ENCODE measurements at regions not wholly inside any gene's neighbourhood (a gene's known extent, or its start where the extent isn't known, plus 50 kb on each side); places are given as distances from the start of the nearest gene placed in this dataset.
"Not testable (repeated sequence)": the region's sequence is repeated elsewhere in the genome, so short reads cannot be mapped to it uniquely, and the experiment has no call there.

- DNase-seq: not testable (repeated sequence)
Observed at GRCh38 chr22:48911067-48911466, 916.6 kb downstream of the BRD1 start.

DNA sequence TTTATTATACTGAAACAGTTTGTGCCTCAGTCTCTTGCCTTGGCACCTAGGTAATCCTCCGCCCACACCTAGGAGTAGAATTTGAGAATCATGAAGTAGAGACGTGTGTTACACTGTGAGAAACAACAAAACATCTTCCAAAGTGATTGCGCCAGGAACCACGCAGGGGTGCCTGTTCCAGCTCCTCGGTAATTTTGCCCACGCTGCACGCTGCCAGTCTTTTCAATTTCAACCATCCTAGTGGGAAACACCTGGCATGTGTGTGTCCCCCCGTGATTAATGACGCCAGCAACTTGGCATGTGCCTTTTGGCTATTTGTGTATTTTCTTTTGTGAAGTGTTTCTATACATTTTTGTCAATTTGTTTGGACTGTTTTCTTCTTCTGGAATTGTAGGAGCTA is 919.1 kb downstream of the BRD1 start:
- DNase-seq: no peak

GRCh38 chr22:48907591-48907990 is 920.1 kb downstream of the BRD1 start:
- no peak for DNase-seq

DNA sequence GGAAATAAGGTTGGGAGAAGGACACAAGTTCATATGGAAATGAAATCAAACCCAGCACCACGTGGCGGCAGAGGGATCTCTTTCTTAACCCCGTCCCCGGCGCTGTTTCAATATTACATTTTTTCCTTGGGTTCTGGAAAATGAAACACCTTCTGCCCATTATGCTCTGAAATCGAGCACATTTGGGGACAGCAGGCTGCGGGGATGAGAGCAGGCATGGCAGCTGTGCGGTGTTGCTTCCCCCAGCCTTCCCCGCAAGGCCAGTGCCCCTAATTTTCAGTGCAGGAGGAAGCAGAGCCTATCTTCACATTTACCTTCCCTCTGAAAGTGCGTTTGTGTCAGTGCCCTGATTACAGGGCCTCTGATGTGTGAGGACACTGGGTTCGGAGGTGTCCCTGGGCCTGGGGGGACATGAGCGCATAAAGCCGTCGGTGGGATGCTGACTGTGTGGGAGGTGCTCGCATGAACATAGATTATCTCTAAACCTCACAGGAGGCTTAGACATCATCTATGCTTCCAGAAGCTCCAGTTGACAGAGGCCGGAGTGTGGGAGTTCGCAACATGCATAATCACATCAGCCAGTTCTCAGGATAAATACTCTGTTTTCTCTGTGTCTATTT is 921.3 kb downstream of the BRD1 start:
- DNase-seq: no peak

DNA sequence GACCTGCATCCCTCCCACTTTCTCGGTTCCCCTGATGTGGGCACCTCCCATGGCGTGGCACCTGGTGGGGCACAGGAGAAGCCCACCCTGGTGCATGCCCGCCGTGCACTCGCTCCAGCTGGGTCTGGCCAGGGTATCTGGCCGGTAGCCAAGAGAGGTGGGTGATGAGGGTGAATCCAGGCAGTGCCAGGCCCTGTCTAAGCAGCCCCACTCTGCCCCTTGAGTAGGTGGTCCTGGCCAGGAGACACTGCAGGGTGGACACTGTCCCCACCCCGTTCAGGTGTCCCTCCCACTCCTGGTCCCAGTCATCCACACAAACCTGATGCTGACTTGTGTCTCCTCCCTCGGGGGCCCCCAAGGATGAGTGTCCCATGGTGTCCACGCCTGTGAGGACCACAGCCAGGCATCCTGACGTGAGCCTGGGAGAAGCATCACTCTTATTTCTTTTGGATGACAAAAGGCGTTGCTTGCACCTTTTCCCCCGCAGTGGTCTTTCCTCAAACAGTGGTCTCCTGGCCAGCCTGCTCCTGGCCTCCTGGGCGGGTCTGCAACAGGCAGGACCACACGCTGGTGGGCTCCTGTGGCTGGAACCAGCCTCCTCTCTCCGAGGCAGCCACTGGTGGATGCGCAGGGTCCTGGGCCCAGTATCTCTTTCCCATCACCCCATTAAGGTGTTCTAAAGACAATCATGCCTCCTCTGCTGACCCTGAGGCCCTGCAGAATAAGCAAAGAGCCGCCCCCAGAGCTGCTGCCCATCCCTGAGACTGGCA is 922.3 kb downstream of the BRD1 start:
- no peak for DNase-seq

GRCh38 chr22:48902983-48903650 is 924.6 kb downstream of the BRD1 start:
- no peak for DNase-seq

GRCh38 chr22:48902001-48902869 is 925.4 kb downstream of the BRD1 start:
- DNase-seq: no peak

- no peak for DNase-seq
Observed at GRCh38 chr22:48901324-48901723, 926.3 kb downstream of the BRD1 start.

DNA sequence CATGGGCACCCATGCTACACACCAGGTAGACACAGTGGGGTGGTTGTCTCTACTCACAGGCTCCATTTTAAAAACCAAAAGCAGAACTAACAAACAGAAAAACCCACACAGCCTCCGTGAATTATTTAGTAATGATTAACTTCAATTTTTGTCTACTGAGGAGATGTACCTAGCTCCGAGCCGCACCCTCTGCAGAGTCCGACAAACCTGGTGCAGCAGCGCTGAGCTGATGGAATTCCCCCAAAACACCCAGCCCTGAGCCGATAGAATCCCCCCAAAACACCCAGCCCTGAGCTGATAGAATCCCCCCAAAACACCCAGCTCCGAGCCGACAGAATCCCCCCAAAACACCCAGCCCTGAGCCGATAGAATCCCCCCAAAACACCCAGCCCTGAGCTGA is 927.0 kb downstream of the BRD1 start:
- DNase-seq: no peak

DNA sequence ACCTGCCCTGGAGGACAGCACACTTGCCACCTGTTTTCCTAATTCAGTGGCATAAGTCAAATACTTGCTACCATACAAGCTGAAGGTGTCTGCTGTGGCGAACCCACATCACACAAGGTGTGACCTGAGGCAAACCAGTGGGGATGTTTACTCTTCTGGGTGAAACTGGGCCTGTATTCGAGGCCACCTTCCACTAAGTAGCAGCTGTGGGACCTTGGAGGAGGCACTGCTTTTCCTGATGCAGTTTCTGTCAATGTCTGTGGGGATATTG is 927.4 kb downstream of the BRD1 start:
- no peak for DNase-seq

DNA sequence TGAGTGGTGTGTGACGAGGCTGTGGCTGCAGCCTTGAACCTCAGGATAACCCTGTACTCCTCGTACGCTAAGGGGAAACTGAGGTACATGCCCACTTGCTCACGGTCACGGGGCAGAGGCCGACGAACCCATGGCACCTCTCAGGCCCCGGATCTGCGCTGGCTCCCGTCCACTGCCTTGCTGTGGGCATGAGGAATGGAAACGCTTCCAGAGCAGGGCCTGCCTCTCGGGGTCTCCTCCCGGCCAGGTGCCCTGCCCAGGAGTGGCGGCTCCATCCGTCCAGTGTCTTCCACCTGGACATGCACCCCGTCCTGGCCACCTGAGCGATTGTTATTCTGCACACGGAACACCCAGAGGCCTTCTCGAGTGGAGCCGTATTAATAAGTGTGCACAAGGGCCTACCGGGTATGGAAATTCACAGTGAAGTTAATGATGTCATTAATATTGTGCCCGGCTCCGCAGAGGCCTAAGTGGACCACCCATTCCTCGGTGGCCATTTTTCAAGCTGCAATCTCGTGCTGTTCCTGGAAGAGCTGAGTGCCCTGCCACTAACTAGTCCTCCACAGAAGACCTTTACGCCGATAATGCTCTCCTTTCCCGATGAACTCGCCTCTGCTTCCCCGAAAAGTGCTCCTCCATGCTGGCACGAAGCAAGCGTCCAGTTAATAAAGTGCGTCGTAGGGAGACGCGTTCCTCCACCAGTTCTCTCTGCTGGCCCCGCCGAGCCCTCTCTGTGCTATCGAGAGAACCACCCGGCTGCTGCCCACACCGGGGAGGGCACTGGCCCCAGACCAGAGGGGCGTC is 927.9 kb downstream of the BRD1 start:
- DNase-seq: no peak

- no peak for DNase-seq
Observed at GRCh38 chr22:48898524-48899250, 929.0 kb downstream of the BRD1 start.

- no peak for DNase-seq
Observed at GRCh38 chr22:48897645-48898370, 929.9 kb downstream of the BRD1 start.

GRCh38 chr22:48896766-48897644 is 930.7 kb downstream of the BRD1 start:
- DNase-seq: no peak

DNA sequence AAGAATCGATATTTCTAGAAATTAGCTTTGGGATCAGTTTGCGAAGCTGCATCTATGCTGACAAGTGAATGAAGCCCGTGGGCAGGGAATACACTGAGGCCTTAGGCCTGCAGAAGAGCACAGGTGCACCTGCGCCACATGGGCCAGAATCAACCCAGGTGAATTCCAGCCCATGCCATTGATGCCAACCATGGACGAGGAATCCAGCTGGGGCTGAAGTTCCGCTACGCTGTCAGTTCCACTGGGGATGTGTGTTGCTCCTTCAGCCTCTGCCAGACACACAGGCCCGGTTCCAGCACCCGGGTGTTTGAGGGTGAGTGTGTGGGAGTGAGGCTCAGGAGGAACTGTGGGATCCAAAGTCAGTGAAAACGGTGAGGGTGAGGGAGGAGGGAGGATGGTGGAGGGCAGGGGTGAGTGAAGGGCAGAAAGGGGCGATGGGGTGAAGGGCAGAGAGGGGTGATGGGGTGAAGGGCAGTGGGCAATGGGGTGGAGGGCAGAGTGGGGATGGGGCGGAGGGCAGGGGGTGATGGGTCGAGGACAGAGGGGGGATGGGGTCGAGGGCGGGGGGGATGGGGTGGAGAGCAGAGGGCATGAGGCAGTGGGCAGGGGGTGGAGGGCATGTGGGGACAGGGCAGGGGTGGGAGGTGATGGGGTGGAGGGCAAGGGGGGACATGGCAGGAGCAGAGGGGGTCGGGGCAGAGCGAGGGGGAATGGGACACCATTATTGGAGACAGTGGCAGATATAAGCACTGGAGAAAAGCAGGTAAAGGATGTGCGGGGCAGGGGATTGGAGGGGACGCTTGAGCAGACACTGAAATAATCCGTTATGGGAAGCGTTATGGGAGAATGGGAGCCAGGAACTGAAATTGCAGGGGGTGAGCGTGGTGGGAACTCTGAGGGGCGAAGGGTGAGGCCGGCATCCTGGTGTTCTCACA is 931.6 kb downstream of the BRD1 start:
- DNase-seq: no peak

DNA sequence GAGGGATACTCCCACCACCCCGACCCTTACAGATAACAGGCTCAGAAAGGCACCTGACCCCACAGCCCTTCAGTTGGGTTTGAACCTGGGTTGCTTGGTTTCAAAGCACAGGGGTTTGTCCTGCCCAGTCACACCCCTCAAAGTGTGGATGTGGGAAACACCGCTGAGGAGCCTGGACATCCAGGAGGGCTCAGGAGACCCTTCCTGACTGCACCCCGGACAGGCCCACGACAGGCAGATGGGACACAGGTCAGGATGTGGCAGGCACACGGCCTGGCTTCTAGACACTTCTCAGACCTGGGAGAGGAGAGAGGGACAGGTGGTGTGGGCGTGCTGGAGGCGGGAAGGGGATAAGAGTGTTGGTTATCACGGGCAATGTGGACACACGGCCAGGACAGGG is 932.3 kb downstream of the BRD1 start:
- no peak for DNase-seq

DNA sequence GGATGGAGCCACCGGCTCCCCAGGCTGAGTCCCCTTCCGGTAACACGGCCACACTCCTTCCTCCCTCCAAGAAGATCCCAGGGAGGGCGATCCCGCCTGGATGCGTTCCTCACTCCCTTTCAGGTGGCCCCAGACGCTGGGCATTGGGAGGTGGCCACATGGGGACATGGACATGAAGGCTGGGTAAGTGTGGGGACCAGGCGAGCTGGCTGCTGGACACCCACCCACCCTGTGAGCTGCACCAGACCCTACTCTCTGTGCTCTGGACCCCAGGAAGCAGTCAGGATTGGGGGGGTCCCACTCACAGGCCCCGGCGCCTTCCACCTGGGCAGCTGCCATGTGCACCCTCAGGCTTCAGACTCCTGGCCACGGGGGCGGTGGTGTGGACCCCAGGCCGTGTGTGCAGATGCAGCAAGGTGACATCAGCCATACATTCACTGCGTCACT is 932.8 kb downstream of the BRD1 start:
- DNase-seq: no peak

- DNase-seq: no peak
Observed at GRCh38 chr22:48894064-48894671, 933.5 kb downstream of the BRD1 start.
